Left lung (tissue), 4 donors: ENCODE measurements at regions not wholly inside any gene's neighbourhood (a gene's known extent, or its start where the extent isn't known, plus 50 kb on each side); places are given as distances from the start of the nearest gene placed in this dataset.
A peak's percentile ranks its signal among the peaks of the same experiment; 100 is the strongest.
"Not testable (repeated sequence)": the region's sequence is repeated elsewhere in the genome, so short reads cannot be mapped to it uniquely, and the experiment has no call there.

Experiments used
- ATAC-seq: fragments of 200-7000 bp; cut with Tn5 transposase; one replicate; pipeline ENCODE4 v1.9.1; 2020; ENCODE audit warnings: moderate library complexity
- DNase-seq, 4 donors: peaks; one replicate each; pipeline ENCODE4 v3.0.0-alpha.2; 2013 to 2020
- H3K27ac ChIP-seq, 2 donors: fragments of 200-600 bp; sonication (generic) in 1 of 2; one replicate each; pipeline versions ENCODE4 v1.5.0 to v1.8.0; 2020 to 2021
- H3K27me3 ChIP-seq, 2 donors: fragments of 200-600 bp; sonication (generic) in 1 of 2; one replicate each; pipeline versions ENCODE4 v1.5.0 to v1.8.0; 2020 to 2021
- H3K36me3 ChIP-seq, 2 donors: fragments of 200-600 bp; sonication (generic) in 1 of 2; one replicate each; pipeline versions ENCODE4 v1.5.0 to v1.8.0; 2020 to 2021
- H3K4me1 ChIP-seq, 2 donors: fragments of 200-600 bp; one replicate each; pipeline ENCODE4 v1.8.0; 2021
- H3K4me3 ChIP-seq, 2 donors: fragments of 200-600 bp; sonication (generic) in 1 of 2; one replicate each; pipeline versions ENCODE4 v1.5.0 to v1.8.0; 2020 to 2021; ENCODE audit warnings: mild to moderate bottlenecking in 1 of 2
- H3K9me3 ChIP-seq, 2 donors: fragments of 200-600 bp; sonication (generic) in 1 of 2; one replicate each; pipeline versions ENCODE4 v1.5.0 to v1.8.0; 2020 to 2021
- CTCF ChIP-seq, 2 donors: fragments of 200-600 bp; sonication (generic) in 1 of 2; IDR thresholded peaks; one replicate each; pipeline versions ENCODE4 v1.5.0 to v1.8.0; 2021; ENCODE audit warnings: antibody characterized with exemption in 2 of 2
- intact Hi-C, 2 donors: fragments of 100-400 bp; cut with DNase I; formaldehyde crosslinking; loops; one replicate each; pipeline versions ENCODE4 v1.11.2 to v1.14.2; 2022
- donor health status: DM: no; HTN: yes; CAD: no.
- donor health status: DM: no; HTN: no; CAD: no.

GRCh38 chr5:166909040-166909439 is 1382.4 kb upstream of the WWC1 start:
- H3K9me3 ChIP-seq: no peaks in the 10 kb centered on the region
- H3K27ac ChIP-seq: no peak overlapping the region
- TF ChIP-seq CTCF (IDR thresholded peaks at IDR 0.05): no peak
- intact Hi-C loops: no loop called here
- no peaks in the 10 kb centered on the region for H3K27me3 ChIP-seq
- H3K4me3 ChIP-seq: no peak overlapping the region
- DNase-seq: no peak
- no peaks in the 10 kb centered on the region for H3K4me1 ChIP-seq
- peak; percentile 65 for ATAC-seq
- no peaks in the 10 kb centered on the region for H3K36me3 ChIP-seq

GRCh38 chr5:166909926-166910325 is 1381.5 kb upstream of the WWC1 start:
- H3K36me3 ChIP-seq: no peaks in the 10 kb centered on the region
- DNase-seq: no peak
- intact Hi-C loops: no loop called here

GRCh38 chr5:166910995-166911394 is 1380.5 kb upstream of the WWC1 start:
- TF ChIP-seq CTCF (IDR thresholded peaks at IDR 0.05): no peak
- intact Hi-C loops: no loop called here
- no peaks in the 10 kb centered on the region for H3K36me3 ChIP-seq
- no peak for DNase-seq
- H3K27me3 ChIP-seq: no peaks in the 10 kb centered on the region
- H3K9me3 ChIP-seq: no peaks in the 10 kb centered on the region
- ATAC-seq: no peak
- H3K27ac ChIP-seq: no peak overlapping the region
- H3K4me1 ChIP-seq: no peaks in the 10 kb centered on the region
- H3K4me3 ChIP-seq: no peak overlapping the region

More at GRCh38 chr5:166909926-166910325, 1381.5 kb upstream of the WWC1 start:
- Histone ChIP-seq H3K4me3 (no peak overlapping the region), H3K9me3 (no peaks in the 10 kb centered on the region), H3K4me1 (no peaks in the 10 kb centered on the region), H3K27ac (no peak overlapping the region), H3K27me3 (no peaks in the 10 kb centered on the region)
- no peak for ATAC-seq
- TF ChIP-seq CTCF (IDR thresholded peaks at IDR 0.05): no peak

- H3K4me3 ChIP-seq: no peak overlapping the region
- TF ChIP-seq CTCF (IDR thresholded peaks at IDR 0.05): no peak
- no peak overlapping the region for H3K27ac ChIP-seq
- no peaks in the 10 kb centered on the region for H3K27me3 ChIP-seq
- ATAC-seq (no peak), DNase-seq (no peak)
- no peaks in the 10 kb centered on the region for H3K36me3 ChIP-seq
- H3K9me3 ChIP-seq: no peaks in the 10 kb centered on the region
- no peaks in the 10 kb centered on the region for H3K4me1 ChIP-seq
- intact Hi-C loops: no loop called here
Measured at GRCh38 chr5:166916021-166916420, 1375.4 kb upstream of the WWC1 start.

GRCh38 chr5:166926138-166926537 is 1365.3 kb upstream of the WWC1 start:
- DNase-seq: no peak
- TF ChIP-seq CTCF (IDR thresholded peaks at IDR 0.05): no peak
- H3K4me1 ChIP-seq: no peaks in the 10 kb centered on the region
- no peak overlapping the region for H3K4me3 ChIP-seq
- H3K9me3 ChIP-seq: peaks cover 0 to 35% of the 10 kb centered on the region in 2 donors
- H3K27ac ChIP-seq: no peak overlapping the region
- no peaks in the 10 kb centered on the region for H3K27me3 ChIP-seq
- H3K36me3 ChIP-seq: no peaks in the 10 kb centered on the region
- intact Hi-C loops: no loop called here
- no peak for ATAC-seq

GRCh38 chr5:166926806-166927475 is 1364.5 kb upstream of the WWC1 start:
- H3K36me3 ChIP-seq, ATAC-seq, H3K27me3 ChIP-seq, H3K4me1 ChIP-seq, intact Hi-C loops, H3K27ac ChIP-seq, H3K4me3 ChIP-seq: not testable (repeated sequence)
- H3K9me3 ChIP-seq: peaks cover 0 to 35% of the 10 kb centered on the region in 2 donors
- DNase-seq: peak in 1 of 4 donors; percentile 52
